ENCODE measurements at regions not wholly inside any gene's neighbourhood (a gene's known extent, or its start where the extent isn't known, plus 50 kb on each side); places are given as distances from the start of the nearest gene placed in this dataset.
"Not testable (repeated sequence)": the region's sequence is repeated elsewhere in the genome, so short reads cannot be mapped to it uniquely, and the experiment has no call there.

DNA sequence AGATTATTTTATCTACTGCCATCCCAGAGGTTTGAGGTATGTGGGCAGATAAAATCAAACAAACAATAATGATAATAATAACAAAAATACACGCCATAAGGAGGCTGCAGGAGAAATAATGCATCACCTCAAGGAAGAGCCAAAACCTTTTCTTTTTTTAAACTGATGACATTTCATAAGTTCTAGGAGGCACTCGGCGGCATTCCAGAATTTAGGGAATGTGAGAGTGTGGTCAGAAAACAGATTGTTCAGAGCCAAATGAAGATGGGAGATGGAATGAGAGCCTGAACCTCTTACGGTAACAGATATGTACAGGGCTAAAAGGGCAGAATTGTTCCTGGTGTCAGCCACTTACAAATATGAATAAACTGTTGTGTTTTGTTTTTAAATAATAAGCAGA lies 615.0 kb upstream of the CHD1 start:
- Histone ChIP-seq H3K14ac (ENCODE audit: insufficient read depth, low read length) (no peak overlapping the region), H2BK20ac (ENCODE audit: low read depth, low read length, poor library complexity, severe bottlenecking) (no peak overlapping the region), H2BK5ac (ENCODE audit: insufficient read length, low read length) (no peak overlapping the region), H2BK12ac (ENCODE audit: insufficient read length, low read depth, low read length) (no peak overlapping the region), H2BK15ac (ENCODE audit: low read depth, low read length) (no peak overlapping the region), H3K4ac (ENCODE audit: low read depth, low read length) (no peak overlapping the region), H3K27me3 (ENCODE audit: insufficient read depth, low read length) (no peaks in the 10 kb centered on the region), H3K9me3 (ENCODE audit: control insufficient read depth, low read depth, low read length) (no peaks in the 10 kb centered on the region), H4K20me1 (ENCODE audit: control insufficient read depth, insufficient read depth, insufficient read length) (no peaks in the 10 kb centered on the region), H3K9ac (ENCODE audit: extremely low read depth, insufficient read length, low read length) (no peak overlapping the region), H3K56ac (ENCODE audit: insufficient read length, low read depth, low read length) (no peak overlapping the region), H3K4me2 (ENCODE audit: insufficient read depth, insufficient read length, low read length) (no peak overlapping the region), H3K79me1 (ENCODE audit: insufficient read depth, low read depth, low read length, poor library complexity, severe bottlenecking) (no peaks in the 10 kb centered on the region), H4K5ac (ENCODE audit: insufficient read length, low read depth, low read length) (no peak overlapping the region), H3K27ac (ENCODE audit: insufficient read length, low read depth, low read length) (no peak overlapping the region), H3K4me1 (ENCODE audit: insufficient read depth, low read length) (no peaks in the 10 kb centered on the region), H4K8ac (replicated peaks; ENCODE audit: insufficient read length, low read depth, low read length) (no peak overlapping the region), H3K23ac (ENCODE audit: insufficient read length, low read depth, low read length) (no peak overlapping the region), H3K79me2 (ENCODE audit: insufficient read depth, low read length) (no peaks in the 10 kb centered on the region), H2AFZ (ENCODE audit: low read length) (no peak overlapping the region), H3K18ac (ENCODE audit: insufficient read length, low read depth, low read length) (no peak overlapping the region), H2BK120ac (ENCODE audit: low read depth, low read length, poor library complexity, severe bottlenecking) (no peak overlapping the region), H2AK5ac (ENCODE audit: insufficient read length, low read length) (no peak overlapping the region), H3T11ph (ENCODE audit: low read length) (no peak overlapping the region), H3K23me2 (ENCODE audit: insufficient read length, low read depth, low read length, poor library complexity, severe bottlenecking) (no peaks in the 10 kb centered on the region), H4K91ac (ENCODE audit: insufficient read length, low read depth, low read length) (no peak overlapping the region)
- H3K27ac Mint-ChIP-seq = no peak overlapping the region
- H3K9me3 Mint-ChIP-seq = no peaks in the 10 kb centered on the region
- no peak for DNase-seq
- H3K4me3 Mint-ChIP-seq = no peak overlapping the region
- H3K36me3 Mint-ChIP-seq (ENCODE audit: insufficient read depth in 1 of 3, low read depth in 3 of 3) = no peaks in the 10 kb centered on the region
- H3K27me3 Mint-ChIP-seq (ENCODE audit: low read depth) = no peaks in the 10 kb centered on the region
- H3K4me1 Mint-ChIP-seq = peaks cover 0 to 5% of the 10 kb centered on the region in 2 experiments; a peak in 2 of 4 replicates
- no CpG with 5 or more reads among the region's 4 CpGs for WGBS (ENCODE audit: extremely low coverage, insufficient read length, low lambda C conversion rate)
- TF ChIP-seq, protein P1, sequence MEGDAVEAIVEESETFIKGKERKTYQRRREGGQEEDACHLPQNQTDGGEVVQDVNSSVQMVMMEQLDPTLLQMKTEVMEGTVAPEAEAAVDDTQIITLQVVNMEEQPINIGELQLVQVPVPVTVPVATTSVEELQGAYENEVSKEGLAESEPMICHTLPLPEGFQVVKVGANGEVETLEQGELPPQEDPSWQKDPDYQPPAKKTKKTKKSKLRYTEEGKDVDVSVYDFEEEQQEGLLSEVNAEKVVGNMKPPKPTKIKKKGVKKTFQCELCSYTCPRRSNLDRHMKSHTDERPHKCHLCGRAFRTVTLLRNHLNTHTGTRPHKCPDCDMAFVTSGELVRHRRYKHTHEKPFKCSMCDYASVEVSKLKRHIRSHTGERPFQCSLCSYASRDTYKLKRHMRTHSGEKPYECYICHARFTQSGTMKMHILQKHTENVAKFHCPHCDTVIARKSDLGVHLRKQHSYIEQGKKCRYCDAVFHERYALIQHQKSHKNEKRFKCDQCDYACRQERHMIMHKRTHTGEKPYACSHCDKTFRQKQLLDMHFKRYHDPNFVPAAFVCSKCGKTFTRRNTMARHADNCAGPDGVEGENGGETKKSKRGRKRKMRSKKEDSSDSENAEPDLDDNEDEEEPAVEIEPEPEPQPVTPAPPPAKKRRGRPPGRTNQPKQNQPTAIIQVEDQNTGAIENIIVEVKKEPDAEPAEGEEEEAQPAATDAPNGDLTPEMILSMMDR (conservative IDR thresholded peaks at IDR 0.05) = no peak

DNA sequence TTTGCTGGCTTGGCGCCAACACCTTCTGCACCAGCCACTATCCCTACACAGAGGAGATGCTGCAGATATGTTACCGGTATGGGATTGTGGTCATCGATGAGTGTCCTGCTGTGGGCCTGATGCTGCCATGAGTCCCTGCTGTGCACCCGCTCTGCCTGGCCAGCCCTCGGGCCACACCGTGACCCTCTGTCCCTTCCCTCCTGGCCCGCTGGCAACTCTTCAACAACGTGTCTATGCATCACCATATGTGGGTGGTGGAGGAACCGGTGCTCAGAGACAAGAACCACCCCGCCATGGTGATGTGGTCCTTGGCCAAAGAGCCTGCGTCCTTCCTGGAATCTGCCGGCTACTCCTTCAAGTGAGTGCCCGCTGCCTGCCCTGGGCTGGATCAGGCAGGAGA lies 605.4 kb upstream of the CHD1 start:
- not testable (repeated sequence) for H2AFZ ChIP-seq (ENCODE audit: low read length); H3K36me3 Mint-ChIP-seq (ENCODE audit: insufficient read depth in 1 of 3, low read depth in 3 of 3); H3K27me3 Mint-ChIP-seq (ENCODE audit: low read depth); H3K27ac ChIP-seq (ENCODE audit: insufficient read length, low read depth, low read length); H4K8ac ChIP-seq (replicated peaks; ENCODE audit: insufficient read length, low read depth, low read length); H3K4me1 ChIP-seq (ENCODE audit: insufficient read depth, low read length); H3K79me2 ChIP-seq (ENCODE audit: insufficient read depth, low read length); H3K79me1 ChIP-seq (ENCODE audit: insufficient read depth, low read depth, low read length, poor library complexity, severe bottlenecking); H4K5ac ChIP-seq (ENCODE audit: insufficient read length, low read depth, low read length); H3K9me3 Mint-ChIP-seq; H2BK20ac ChIP-seq (ENCODE audit: low read depth, low read length, poor library complexity, severe bottlenecking); H3K9ac ChIP-seq (ENCODE audit: extremely low read depth, insufficient read length, low read length); H3K4me3 Mint-ChIP-seq; H4K20me1 ChIP-seq (ENCODE audit: control insufficient read depth, insufficient read depth, insufficient read length); H3K4me1 Mint-ChIP-seq; H3K23me2 ChIP-seq (ENCODE audit: insufficient read length, low read depth, low read length, poor library complexity, severe bottlenecking); H3K14ac ChIP-seq (ENCODE audit: insufficient read depth, low read length); H3K23ac ChIP-seq (ENCODE audit: insufficient read length, low read depth, low read length); H2BK12ac ChIP-seq (ENCODE audit: insufficient read length, low read depth, low read length); H3T11ph ChIP-seq (ENCODE audit: low read length); H3K27ac Mint-ChIP-seq; H3K18ac ChIP-seq (ENCODE audit: insufficient read length, low read depth, low read length); H3K56ac ChIP-seq (ENCODE audit: insufficient read length, low read depth, low read length); H3K9me3 ChIP-seq (ENCODE audit: control insufficient read depth, low read depth, low read length); H2BK120ac ChIP-seq (ENCODE audit: low read depth, low read length, poor library complexity, severe bottlenecking); H2AK5ac ChIP-seq (ENCODE audit: insufficient read length, low read length); H4K91ac ChIP-seq (ENCODE audit: insufficient read length, low read depth, low read length); H3K4me2 ChIP-seq (ENCODE audit: insufficient read depth, insufficient read length, low read length); DNase-seq; H2BK15ac ChIP-seq (ENCODE audit: low read depth, low read length); H2BK5ac ChIP-seq (ENCODE audit: insufficient read length, low read length); H3K4ac ChIP-seq (ENCODE audit: low read depth, low read length); H3K27me3 ChIP-seq (ENCODE audit: insufficient read depth, low read length)
- WGBS (ENCODE audit: extremely low coverage, insufficient read length, low lambda C conversion rate) = no CpG with 5 or more reads among the region's 13 CpGs
